Esophagus muscularis mucosa (tissue), 4 donors: ENCODE measurements at regions not wholly inside any gene's neighbourhood (a gene's known extent, or its start where the extent isn't known, plus 50 kb on each side); places are given as distances from the start of the nearest gene placed in this dataset.

ENCODE experiments used
- DNase-seq: peaks from one replicate; pipeline ENCODE4 v3.0.0-alpha.2; 2017; ENCODE audit errors: extremely low spot score
- H3K27ac ChIP-seq, 4 donors: fragments of 200-600 bp; sonication (generic); replicated peaks in 1 of 4; 1 replicate in 3 of 4; 2 replicates in 1 of 4; pipeline ENCODE4 v1.5.1; 2016 to 2019; ENCODE audit warnings: mild to moderate bottlenecking in 1 of 4
- H3K27me3 ChIP-seq, 4 donors: fragments of 200-600 bp; sonication (generic); one replicate each; pipeline versions ENCODE4 v1.5.1 to v1.6.0; 2016 to 2019
- H3K36me3 ChIP-seq, 4 donors: fragments of 200-600 bp; sonication (generic); one replicate each; pipeline ENCODE4 v1.5.1; 2016 to 2019
- H3K4me1 ChIP-seq, 4 donors: fragments of 200-600 bp; sonication (generic); one replicate each; pipeline ENCODE4 v1.5.1; 2016 to 2019
- H3K4me3 ChIP-seq, 4 donors: fragments of 200-600 bp; sonication (generic); 1 replicate in 2 of 4; 2 replicates in 2 of 4; pipeline ENCODE4 v1.5.1; 2016 to 2019; ENCODE audit warnings: mild to moderate bottlenecking in 4 of 4, moderate library complexity in 1 of 4
- H3K9me3 ChIP-seq, 4 donors: fragments of 200-600 bp; sonication (generic); 1 replicate in 3 of 4; 2 replicates in 1 of 4; pipeline ENCODE4 v1.5.1; 2016 to 2019
- EP300 ChIP-seq: sonication (generic); formaldehyde crosslinking; IDR thresholded peaks from one replicate; pipeline ENCODE4 v1.6.1; 2017; ENCODE audit warnings: antibody characterized with exemption
- POLR2A ChIP-seq: fragments of 450-650 bp; IDR thresholded peaks from one replicate; pipeline ENCODE4 v1.6.1; 2017; ENCODE audit warnings: antibody characterized with exemption, moderate library complexity, mild to moderate bottlenecking, low read depth
- POLR2AphosphoS5 ChIP-seq, 2 donors: sonication (generic); formaldehyde crosslinking; IDR thresholded peaks; one replicate each; pipeline ENCODE4 v1.6.1; 2017; ENCODE audit warnings: antibody characterized with exemption in 2 of 2
- WGBS: methylation state at CpG from one replicate; pipeline ENCODE4 v1.1.5; 2018; 5-methylcytosine and 5-hydroxymethylcytosine counted together
- intact Hi-C: fragments of 100-400 bp; cut with DNase I; formaldehyde crosslinking; loops from one replicate; pipeline ENCODE4 v1.15.1; 2023
- TF ChIP-seq, protein P1 (sequence below), 3 experiments: fragments of 200-600 bp in 2 of 3; fragments of 450-650 bp in 1 of 3; sonication (generic) in 2 of 3; IDR thresholded peaks; one replicate each; pipeline ENCODE4 v1.5.1; 2017 to 2019; ENCODE audit warnings: antibody characterized with exemption in 3 of 3, mild to moderate bottlenecking in 2 of 3, moderate library complexity in 1 of 3

GRCh38 chrX:20641954-20642353 is 375.2 kb upstream of the RPS6KA3 start:
- no peak for DNase-seq
- H3K9me3 ChIP-seq: peaks cover 0 to 3% (median 0%) of the 10 kb centered on the region in 4 donors
- intact Hi-C loops: no loop called here
- no peak overlapping the region for H3K4me3 ChIP-seq
- no peak overlapping the region for H3K27ac ChIP-seq
- H3K27me3 ChIP-seq: no peaks in the 10 kb centered on the region
- H3K4me1 ChIP-seq: no peaks in the 10 kb centered on the region
- TF ChIP-seq EP300 (no peak), POLR2AphosphoS5 (IDR thresholded peaks at IDR 0.05) (no peak), POLR2A (no peak)
- TF ChIP-seq, protein P1, sequence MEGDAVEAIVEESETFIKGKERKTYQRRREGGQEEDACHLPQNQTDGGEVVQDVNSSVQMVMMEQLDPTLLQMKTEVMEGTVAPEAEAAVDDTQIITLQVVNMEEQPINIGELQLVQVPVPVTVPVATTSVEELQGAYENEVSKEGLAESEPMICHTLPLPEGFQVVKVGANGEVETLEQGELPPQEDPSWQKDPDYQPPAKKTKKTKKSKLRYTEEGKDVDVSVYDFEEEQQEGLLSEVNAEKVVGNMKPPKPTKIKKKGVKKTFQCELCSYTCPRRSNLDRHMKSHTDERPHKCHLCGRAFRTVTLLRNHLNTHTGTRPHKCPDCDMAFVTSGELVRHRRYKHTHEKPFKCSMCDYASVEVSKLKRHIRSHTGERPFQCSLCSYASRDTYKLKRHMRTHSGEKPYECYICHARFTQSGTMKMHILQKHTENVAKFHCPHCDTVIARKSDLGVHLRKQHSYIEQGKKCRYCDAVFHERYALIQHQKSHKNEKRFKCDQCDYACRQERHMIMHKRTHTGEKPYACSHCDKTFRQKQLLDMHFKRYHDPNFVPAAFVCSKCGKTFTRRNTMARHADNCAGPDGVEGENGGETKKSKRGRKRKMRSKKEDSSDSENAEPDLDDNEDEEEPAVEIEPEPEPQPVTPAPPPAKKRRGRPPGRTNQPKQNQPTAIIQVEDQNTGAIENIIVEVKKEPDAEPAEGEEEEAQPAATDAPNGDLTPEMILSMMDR (IDR thresholded peaks at IDR 0.05): no peak
- H3K36me3 ChIP-seq: no peaks in the 10 kb centered on the region
- WGBS: 59% methylated on average over 1 of the region's 1 CpG

GRCh38 chrX:20639115-20639514 is 372.4 kb upstream of the RPS6KA3 start:
- no peak overlapping the region for H3K27ac ChIP-seq
- TF ChIP-seq EP300 (no peak), POLR2A (no peak), POLR2AphosphoS5 (IDR thresholded peaks at IDR 0.05) (no peak)
- TF ChIP-seq, protein P1 (IDR thresholded peaks at IDR 0.05): no peak
- H3K4me1 ChIP-seq: no peaks in the 10 kb centered on the region
- 25% methylated on average over 1 of the region's 2 CpGs for WGBS
- intact Hi-C loops: no loop called here
- H3K4me3 ChIP-seq: no peak overlapping the region
- no peaks in the 10 kb centered on the region for H3K9me3 ChIP-seq
- no peaks in the 10 kb centered on the region for H3K36me3 ChIP-seq
- no peaks in the 10 kb centered on the region for H3K27me3 ChIP-seq
- no peak for DNase-seq

- Histone ChIP-seq H3K4me1 (no peaks in the 10 kb centered on the region), H3K9me3 (no peaks in the 10 kb centered on the region), H3K27ac (no peak overlapping the region), H3K4me3 (no peak overlapping the region), H3K27me3 (no peaks in the 10 kb centered on the region), H3K36me3 (no peaks in the 10 kb centered on the region)
- intact Hi-C loops: no loop called here
- no peak for DNase-seq
- TF ChIP-seq, protein P1 (IDR thresholded peaks at IDR 0.05): no peak
- WGBS: 80% methylated on average over 2 of the region's 2 CpGs
Measured at GRCh38 chrX:20637351-20637750, 370.6 kb upstream of the RPS6KA3 start.

DNA sequence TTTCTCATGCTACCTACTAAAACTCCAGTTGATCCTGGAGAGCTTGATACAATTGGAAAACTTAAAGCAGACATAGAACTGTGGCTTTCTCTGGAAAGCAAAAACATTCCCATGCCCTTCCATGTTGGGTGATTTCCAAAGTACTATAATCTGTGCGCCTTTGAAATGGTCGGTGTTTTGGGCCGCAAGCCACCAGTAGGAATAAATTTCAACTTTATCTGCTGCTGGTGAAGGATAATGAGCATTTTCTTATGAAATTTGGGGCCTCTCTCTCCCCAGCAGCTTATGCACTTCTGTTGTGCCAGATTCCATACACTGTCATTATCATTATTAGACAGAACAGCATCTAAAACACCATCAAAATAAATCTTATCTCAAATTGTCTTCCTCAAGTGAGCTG is 366.7 kb upstream of the RPS6KA3 start:
- TF ChIP-seq POLR2A (no peak), POLR2AphosphoS5 (IDR thresholded peaks at IDR 0.05) (no peak), EP300 (no peak)
- TF ChIP-seq, protein P1 (IDR thresholded peaks at IDR 0.05): no peak
- H3K9me3 ChIP-seq: no peaks in the 10 kb centered on the region
- no peak overlapping the region for H3K27ac ChIP-seq
- WGBS: 82% methylated on average over 3 of the region's 3 CpGs
- no peaks in the 10 kb centered on the region for H3K36me3 ChIP-seq
- no peaks in the 10 kb centered on the region for H3K27me3 ChIP-seq
- intact Hi-C loops: no loop called here
- DNase-seq: no peak
- no peak overlapping the region for H3K4me3 ChIP-seq
- H3K4me1 ChIP-seq: no peaks in the 10 kb centered on the region

- Histone ChIP-seq H3K27me3 (no peaks in the 10 kb centered on the region), H3K4me1 (no peaks in the 10 kb centered on the region), H3K27ac (no peak overlapping the region), H3K36me3 (no peaks in the 10 kb centered on the region), H3K9me3 (peaks cover 0 to 10% (median 0%) of the 10 kb centered on the region in 4 donors), H3K4me3 (no peak overlapping the region)
- WGBS: 68% methylated on average over 2 of the region's 2 CpGs
- intact Hi-C loops: no loop called here
- TF ChIP-seq POLR2A: no peak
- TF ChIP-seq, protein P1 (IDR thresholded peaks at IDR 0.05): no peak
- TF ChIP-seq EP300: no peak
- no peak for TF ChIP-seq POLR2AphosphoS5 (IDR thresholded peaks at IDR 0.05)
- no peak for DNase-seq
Measured at GRCh38 chrX:20623448-20623847, 356.7 kb upstream of the RPS6KA3 start.
